Occipital lobe (tissue), 1 donor: ENCODE measurements at regions not wholly inside any gene's neighbourhood (a gene's known extent, or its start where the extent isn't known, plus 50 kb on each side); places are given as distances from the start of the nearest gene placed in this dataset.

Experiments
- DNase-seq: peaks from one replicate; lab custom pipeline; 2025; lab: John Stamatoyannopoulos, UW

DNA sequence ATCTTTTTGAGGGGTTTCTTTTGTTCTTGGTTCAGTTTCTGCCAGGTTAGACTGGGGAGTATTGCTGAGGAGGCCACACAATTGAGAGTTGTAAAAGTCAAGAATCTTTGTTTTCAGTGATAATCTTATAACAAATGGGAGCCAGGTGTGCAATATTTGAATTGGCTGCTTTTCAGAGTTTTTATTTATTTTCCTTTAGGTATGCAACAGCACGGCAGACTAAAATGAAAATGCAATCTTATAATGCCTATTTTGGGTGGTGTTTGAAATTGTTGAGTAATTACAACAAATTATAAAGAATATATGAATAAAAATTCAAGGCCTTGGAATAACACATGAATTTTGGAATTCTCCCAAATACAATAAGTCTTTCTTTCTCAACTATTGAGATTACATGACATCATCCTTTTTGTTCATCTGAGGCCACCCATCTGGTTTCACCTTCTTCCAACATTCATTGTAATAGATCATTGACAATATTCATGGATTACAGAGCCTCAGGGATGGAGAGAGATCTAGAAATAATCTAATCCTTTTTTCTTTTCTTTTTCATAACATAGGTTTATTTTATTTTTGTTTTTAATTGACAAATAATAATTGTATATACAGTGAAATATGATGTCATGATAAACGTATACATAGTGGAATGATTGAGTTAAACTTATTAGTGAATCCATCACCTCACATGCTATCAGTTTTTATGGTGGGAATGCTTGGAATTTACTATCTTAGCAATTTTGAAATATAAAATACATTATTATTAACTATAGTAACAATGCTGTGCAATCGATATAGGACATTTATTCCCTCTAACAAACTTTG, 1061.0 kb downstream of the NR2F1-AS1 start:
- DNase-seq = no peak

DNA sequence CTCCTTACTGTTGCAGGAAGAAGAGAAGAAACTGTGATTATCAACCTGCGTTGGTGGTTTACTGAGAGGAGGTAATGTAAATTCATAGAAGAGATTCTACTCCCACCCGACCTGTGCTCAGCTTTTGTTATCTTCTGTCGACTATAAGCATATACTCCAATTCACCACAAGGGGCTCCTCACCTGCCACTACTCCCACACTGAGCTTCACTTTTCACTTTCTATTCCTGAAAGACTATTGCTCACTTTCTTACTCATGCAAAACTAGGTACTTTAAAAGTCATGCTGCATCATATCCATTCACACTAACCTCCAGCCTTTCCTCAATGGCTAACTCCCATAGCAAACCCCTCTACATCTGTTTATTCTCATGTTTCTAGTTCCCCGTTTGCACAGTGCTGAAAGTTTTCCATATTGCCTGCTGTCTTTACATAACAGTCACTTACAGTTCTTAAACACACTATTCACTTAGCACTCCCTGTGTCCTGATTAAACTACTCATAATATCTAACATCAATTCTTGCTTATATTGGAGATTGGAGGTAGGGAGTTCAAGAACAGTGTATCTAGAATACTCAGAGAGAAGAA, 1062.6 kb downstream of the NR2F1-AS1 start:
- no peak for DNase-seq

DNA sequence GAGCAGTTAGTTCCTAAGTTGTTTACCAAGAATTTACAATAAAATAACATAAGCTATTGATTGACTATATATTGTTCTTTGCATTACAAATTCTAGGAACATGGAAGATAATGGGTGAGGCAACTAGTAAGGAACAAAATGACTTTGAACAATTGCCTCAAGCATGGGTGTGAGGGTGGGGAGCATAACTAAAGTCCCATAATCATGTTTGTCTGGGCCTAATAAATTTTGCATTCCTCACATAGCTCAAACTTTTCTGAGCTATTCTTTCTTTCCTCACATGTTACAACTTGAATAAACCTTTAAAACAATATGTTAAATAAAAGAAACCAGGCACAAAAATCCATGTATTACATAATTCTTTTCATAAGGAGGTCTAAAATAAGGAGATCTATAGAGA, 1066.1 kb downstream of the NR2F1-AS1 start:
- no peak for DNase-seq

- no peak for DNase-seq
Observed at GRCh38 chr5:92513067-92513466, 1068.0 kb downstream of the NR2F1-AS1 start.

DNA sequence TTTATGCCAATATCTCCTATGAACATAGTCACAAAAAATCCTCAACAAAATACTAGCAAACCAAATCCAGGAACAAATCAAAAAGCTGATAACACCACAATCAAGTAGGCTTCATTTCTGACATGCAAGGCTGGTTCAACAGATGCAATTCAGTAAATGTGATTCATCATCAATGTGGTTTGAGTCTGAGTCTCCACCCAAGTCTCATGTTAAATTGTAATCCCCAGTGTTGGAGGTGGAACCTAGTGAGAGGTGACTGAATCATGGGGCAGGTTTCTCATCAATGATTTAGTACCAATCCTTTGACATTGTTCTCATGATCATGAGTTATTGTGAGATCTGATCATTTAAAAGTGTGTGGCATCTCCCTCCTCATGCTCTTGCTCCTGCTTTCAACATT, 1072.7 kb downstream of the NR2F1-AS1 start:
- DNase-seq = no peak

GRCh38 chr5:92505925-92506324, 1075.1 kb downstream of the NR2F1-AS1 start:
- DNase-seq = no peak

DNA sequence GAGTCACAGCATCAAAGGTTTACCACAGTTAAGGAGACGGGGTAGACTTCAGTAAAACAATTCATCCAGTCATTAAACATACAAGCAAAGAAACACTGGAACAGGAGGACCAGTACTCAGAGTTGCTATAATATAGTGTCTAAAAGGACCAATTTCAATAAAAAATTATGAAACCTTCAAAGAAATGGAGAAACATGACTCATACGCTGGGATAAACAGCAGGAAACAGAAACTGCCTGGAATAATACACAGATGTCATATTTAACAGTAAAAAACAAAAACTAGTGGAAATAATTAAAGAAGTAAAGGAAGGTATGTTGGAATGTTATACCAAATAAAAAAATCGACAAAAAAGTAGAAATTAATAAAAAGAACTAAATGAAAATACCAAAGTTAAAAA, 1075.9 kb downstream of the NR2F1-AS1 start:
- DNase-seq = no peak

GRCh38 chr5:92504346-92504745, 1076.7 kb downstream of the NR2F1-AS1 start:
- no peak for DNase-seq

DNA sequence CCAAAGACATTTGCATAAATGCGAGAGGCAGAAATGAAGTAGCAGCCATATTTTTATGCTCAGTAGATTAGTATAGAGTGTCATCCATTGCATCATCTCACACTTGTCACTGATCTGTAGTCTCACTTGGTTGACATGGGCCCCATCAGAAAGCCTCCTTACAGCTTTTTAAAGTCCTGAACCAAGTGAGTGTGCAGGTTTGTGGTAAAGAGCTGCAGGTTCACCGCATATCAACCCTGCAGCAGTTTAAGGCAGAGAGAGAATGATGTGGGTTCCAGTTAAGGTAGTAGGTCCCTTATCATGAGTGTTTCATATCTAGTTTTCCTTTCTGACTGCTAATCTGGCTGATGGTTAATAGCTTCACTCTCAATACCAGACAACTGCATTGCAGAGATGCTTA, 1080.3 kb downstream of the NR2F1-AS1 start:
- DNase-seq = no peak

GRCh38 chr5:92496545-92496944, 1084.5 kb downstream of the NR2F1-AS1 start:
- DNase-seq = no peak

DNA sequence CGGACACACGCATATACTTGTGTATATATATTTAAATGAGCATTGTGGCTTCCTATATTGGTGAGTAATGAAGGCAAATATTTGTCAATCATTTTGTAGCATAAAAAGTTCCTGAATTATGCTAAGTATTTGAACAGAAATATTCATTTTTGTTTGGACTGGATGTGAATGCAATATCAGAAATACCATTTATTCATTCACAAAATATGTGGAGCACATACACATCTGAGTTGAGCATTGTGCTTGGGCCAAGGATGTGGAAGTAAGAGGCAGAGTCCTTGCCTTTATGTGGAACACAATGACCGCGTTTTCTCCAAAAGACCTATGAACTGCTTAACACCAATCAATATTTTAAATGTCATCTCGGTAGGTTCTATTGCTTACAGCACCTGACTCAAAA, 1086.5 kb downstream of the NR2F1-AS1 start:
- no peak for DNase-seq

DNA sequence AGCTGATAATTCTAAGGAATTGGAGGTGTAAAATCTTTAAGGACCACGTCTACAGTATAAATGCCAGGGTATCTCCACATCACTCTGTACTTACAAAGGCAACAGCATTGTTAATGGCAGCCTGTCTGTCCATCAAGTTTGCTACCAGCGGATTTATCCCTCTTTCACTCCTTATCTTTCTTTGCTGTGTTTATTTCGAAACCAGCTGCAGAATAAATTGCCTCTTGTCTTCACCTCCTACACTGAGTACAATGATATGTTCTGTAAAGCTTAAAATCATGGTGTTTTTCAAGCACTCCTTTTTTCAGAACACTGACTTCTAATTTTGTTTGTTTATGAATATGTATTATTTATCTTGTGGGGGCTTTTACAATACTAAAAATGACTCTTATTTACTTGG, 1088.1 kb downstream of the NR2F1-AS1 start:
- no peak for DNase-seq

GRCh38 chr5:92484484-92484883, 1096.5 kb downstream of the NR2F1-AS1 start:
- DNase-seq = no peak

DNA sequence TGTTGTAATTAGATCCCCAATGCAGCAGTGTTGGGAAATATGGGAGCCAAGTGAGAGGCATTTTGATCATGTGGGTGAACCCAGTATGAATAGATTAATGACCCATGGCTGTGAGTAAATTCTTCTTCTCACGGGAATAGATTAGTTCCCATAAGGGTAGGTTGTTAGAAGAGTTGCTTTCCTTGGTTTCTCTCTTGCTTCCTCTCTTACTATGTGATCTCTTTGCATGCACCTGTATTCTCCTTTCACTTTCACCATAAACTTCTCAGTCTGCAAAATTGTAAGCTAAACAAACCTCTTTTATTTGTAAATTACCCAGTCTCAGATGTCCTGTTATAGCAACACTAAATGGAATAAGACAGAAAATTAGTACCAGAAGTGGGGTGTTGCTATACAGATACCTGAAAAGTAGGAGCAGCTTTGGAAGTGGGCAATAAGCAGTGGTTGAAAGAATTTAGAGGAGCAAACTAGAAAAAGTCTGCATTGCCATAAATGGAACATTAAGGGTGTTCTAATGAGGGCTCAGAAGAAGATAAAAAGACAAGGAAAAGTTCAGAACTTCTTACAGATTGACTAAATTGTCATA, 1090.0 kb upstream of the ARRDC3 start:
- no peak for DNase-seq

DNA sequence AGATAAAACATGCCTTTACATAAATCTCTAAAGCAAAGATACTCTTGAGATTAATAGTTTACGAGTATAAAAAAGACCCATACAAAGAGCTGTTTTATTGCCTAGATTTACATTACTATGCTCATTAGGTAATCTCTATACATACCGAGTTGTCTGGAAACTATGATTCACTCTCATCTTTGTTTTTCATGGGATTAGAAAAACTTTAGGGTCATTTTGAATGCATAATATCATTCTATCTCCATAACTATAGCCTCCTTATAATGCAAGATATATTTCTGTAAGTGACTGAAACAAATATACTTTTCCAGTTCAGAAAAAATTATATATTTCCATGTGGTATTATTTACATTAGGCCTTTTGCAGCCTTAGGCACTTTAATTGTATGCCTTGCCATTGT, 1088.7 kb upstream of the ARRDC3 start:
- DNase-seq = no peak

DNA sequence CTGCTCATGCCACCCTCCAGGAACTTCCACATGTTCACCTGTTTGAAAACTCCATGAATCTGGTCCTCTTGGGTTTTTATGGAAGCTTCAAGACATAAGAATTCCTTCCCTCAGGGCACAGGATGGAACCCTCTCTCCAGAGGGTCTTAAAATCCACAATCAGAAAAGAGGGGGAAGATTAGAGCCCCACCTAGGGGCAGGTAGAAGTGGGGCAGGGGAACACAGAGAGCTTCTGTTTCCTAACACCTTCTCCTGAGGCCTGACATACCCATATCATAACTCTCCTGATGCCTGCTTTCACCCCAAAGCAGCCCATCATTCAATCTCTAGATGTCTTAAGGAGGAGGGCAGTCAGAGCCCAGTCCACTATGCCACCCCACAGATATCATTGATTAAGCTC, 1087.7 kb upstream of the ARRDC3 start:
- DNase-seq = no peak

DNA sequence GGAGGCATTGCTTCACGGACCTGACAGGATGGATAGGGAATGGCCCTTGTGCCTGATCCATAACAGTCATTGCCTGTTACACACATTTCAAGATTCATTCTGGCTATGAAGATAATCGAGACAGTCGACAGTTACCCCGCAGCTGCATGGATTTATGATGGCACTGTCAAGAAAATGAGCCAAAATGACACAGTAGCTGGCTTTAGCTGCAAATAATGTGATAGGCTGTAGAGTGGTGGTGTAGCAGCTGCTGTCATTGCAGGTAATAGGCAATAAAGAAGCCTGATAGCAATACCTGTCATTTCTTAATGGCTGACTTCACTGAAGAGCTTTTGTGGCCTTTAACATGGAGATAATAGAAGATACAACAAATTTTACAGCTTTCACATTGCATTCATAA, 1085.2 kb upstream of the ARRDC3 start:
- DNase-seq = no peak

DNA sequence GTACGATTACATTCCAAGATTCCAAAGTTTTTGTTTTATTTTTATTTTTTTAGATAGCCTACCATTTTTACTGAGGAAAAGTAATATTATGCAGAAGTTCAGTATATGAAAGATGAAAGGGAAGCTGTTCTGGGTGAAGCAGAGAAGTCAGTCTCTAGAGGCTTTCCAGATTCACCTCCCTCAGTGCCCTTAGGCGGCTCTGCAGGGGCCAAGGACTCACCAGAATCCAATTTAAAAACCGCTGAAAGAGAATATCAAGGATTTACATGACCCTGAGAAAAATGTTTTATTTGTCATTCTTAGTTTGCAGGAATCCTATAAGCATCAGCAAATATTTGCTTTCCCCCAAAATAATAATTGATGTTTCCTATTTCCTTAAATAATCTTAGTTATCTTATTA, 1084.6 kb upstream of the ARRDC3 start:
- no peak for DNase-seq

- no peak for DNase-seq
Observed at GRCh38 chr5:92460505-92460904, 1077.4 kb upstream of the ARRDC3 start.

DNA sequence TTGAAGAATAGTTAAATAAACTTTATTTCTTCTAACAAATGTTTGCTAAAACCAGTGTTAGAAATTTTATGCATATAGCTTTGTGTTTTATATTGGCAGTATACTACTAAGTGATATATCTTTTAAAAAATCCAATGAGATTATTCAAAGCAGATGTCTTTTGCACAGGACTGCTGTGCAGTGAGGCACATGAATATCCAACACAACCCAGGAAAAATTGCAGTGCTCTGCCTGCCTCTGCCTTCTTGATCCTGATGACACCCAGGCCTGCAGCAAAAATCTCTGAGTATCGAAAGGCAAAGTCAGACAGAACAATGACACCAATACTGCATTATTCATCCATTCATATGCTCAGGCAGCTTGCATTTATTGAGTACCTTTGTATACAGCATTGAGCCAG, 1076.5 kb upstream of the ARRDC3 start:
- DNase-seq = no peak

DNA sequence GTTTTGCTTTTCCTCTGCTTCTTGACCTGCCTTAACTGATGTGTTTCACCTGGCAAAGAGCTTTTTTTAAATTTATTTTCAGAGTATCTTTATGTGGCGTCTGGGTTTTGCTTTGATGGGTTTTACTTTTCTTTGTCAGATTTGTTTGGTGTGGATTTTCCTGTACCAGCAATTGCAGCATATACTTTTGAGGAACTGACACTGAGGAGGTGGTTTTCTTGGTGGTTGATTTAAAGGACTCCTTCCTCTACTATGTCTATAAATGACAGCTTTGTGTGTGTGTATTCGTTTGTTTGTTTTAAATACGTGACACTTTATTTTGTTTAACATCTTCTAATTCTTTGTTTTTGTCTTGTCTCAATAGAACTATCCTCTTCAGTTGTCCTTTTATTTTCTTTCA, 1071.9 kb upstream of the ARRDC3 start:
- no peak for DNase-seq

GRCh38 chr5:92444888-92445287, 1061.8 kb upstream of the ARRDC3 start:
- DNase-seq = no peak

- DNase-seq = no peak
Observed at GRCh38 chr5:92435781-92436180, 1052.7 kb upstream of the ARRDC3 start.
